NCI-H2081 treated with DMSO at 0.1 percent for 48 hours (cell line): ENCODE measurements at regions not wholly inside any gene's neighbourhood (a gene's known extent, or its start where the extent isn't known, plus 50 kb on each side); places are given as distances from the start of the nearest gene placed in this dataset.

ENCODE experiments used
- DNase-seq: peaks from one replicate; lab custom pipeline; 2025; lab: John Stamatoyannopoulos, UW

GRCh38 chr2:177063331-177063730, 149.3 kb upstream of the HNRNPA3 start:
- DNase-seq, result no peak

DNA sequence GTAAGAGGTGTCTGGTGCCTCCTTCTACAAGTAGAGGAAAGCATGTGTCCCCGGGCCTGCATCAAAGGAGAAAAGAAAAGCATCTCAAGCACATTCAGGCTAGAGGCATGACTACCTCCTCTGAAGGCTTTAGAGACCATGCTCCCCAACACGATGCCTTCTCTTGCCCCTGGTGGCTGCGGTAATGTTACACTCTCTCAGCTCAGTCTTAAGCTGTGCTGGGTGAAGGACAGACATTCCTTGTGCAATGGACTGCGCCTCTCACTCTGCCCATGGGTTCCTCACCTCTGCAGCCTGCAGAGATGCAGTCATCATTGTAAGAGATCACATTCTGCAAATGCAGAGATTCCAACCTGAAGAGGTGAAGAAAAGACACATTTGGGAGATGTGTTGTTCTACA, 148.2 kb upstream of the HNRNPA3 start:
- no peak for DNase-seq

GRCh38 chr2:177068967-177069366, 143.6 kb upstream of the HNRNPA3 start:
- DNase-seq, result no peak

DNA sequence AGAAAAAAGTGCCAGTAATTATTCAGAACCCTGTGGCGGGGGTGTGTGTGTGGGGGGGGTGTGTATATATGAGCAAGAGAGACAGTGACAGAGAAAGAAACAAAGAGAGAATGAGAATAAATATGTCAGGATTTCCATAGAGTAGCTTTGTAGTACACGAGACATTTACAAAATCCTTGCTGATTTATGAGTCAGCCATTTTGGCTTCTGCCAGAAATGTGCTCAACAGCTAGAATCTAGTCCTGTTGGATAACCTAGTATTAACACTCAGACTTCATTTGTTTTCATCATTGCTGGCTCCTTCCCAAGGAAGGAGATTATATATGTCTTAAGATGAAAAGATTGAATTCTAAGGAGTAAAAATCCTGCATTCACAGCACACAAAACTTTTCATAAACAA, 140.5 kb upstream of the HNRNPA3 start:
- DNase-seq, result no peak

- no peak for DNase-seq
Observed at GRCh38 chr2:177073611-177074010, 139.0 kb upstream of the HNRNPA3 start.

DNA sequence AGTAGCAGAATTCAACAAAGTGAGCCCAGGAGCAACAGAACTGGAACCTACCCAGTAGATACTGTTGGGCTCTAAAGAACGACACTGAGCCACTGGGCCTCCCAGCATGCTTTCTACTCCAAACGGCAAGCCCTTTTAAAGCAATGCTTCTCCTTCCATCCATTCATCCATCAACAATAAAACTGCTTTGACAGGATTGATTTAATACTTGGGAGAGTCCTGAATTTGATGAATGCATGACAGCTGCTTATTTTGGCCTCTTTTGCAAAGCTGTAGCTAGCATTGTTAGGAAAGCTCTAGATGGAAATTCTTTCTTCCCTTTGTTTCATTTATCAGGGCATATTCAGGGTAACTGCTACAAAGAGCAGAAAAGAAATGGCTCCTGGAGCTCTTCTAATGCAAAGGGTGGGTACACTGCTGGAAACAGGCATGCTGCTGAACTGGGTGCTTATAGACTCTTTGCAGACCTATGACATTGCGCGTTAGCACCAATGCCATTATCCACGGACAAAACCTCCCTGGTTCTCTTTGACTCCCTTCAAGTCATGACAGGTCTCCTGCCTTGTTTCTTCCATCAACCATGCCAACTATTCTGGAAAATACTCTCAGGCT, 138.4 kb upstream of the HNRNPA3 start:
- no peak for DNase-seq

DNA sequence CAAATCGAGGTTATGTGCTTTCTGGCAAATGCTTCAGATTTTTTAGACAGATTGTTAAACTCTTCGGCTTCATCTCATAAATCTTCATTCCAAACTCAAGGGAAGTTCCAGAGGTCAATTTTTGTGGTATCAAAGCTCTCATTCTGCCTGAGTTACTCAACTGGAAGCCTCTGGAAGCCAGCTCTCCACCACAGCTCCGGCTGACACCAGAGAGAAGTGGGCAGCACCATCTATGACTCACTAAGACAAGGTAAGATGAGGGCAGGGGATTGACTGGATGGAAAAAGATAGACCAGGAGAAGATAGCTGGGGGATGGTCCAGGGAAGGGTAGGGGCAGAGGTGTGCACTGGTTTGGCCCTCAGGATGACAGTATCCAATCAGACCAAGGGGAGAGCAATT, 137.3 kb upstream of the HNRNPA3 start:
- no peak for DNase-seq

GRCh38 chr2:177076636-177077179, 135.9 kb upstream of the HNRNPA3 start:
- no peak for DNase-seq

DNA sequence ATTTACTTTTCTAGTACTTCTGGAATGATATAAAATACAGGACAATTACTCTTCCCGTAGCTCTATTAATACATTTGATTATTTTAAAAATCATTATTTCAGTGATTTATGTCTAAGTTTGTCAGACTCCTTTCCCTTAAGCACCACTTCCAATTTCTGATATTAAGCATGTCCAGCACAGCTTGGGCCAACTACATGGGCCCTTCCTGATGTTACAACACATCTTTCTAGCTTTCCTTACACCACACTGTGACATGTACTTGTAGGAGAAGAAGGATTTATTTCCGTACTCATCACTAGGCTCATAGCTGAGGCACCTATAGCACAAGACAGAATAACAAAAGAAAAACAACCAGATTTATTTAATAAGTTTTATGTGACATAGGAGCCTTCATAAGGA, 134.8 kb upstream of the HNRNPA3 start:
- DNase-seq, result no peak

DNA sequence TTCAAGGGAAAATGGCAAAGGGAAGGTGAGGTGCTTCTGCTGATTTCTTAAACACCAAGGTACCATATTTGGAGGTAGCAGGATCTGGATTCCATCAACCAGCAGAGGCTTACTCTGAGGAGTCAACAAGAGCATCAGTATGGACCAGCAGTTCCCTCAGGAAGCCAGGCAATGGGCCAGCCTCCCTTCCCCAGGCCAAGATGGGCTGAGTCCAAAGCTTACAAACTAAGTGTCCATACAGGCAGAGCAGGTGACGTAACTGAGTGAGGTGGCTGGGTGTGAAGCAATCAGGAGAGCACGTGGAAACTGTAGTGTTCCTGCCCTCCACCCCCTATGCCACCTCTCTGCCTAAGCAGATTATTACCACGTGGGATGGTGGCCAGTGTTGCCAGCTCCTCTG, 134.2 kb upstream of the HNRNPA3 start:
- no peak for DNase-seq

DNA sequence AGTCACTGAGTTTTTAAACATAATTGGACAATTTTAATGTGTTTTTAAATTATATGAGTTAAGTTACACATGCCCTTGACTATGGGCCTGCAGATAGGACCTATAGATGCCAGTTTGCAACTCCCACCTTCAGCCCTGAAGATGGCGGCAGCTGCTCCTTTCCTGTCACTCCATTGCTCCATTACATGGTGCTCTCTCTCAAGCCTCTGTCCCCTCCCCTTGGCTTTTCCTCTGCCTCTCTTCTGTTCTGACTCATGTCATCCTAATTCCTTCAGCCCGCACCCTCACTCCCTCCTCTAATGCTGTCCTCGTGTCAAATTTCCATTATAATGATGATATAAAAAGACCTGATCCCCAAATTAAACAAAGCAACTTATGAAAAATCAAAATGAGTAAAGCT, 133.7 kb upstream of the HNRNPA3 start:
- no peak for DNase-seq

GRCh38 chr2:177080746-177081284, 131.8 kb upstream of the HNRNPA3 start:
- no peak for DNase-seq

DNA sequence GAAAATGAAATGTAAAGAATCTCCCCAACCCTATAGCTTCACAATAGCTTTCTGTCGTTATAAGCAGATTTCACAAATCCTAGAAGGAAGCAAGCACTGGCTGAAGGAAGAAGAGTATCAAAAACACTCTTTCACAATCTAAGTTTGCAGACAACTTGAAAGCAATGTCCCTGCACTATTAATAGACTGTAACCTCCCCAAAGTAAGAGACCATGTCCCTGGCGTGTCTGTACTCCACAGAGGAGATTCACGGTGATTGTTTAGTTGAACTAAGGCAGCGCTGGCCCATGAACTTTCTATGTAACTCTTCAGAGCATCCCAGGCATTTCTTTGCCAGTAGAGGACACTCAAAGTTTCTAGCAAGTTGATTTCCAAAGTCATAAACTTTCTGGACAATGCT, 128.0 kb upstream of the HNRNPA3 start:
- DNase-seq, result no peak

DNA sequence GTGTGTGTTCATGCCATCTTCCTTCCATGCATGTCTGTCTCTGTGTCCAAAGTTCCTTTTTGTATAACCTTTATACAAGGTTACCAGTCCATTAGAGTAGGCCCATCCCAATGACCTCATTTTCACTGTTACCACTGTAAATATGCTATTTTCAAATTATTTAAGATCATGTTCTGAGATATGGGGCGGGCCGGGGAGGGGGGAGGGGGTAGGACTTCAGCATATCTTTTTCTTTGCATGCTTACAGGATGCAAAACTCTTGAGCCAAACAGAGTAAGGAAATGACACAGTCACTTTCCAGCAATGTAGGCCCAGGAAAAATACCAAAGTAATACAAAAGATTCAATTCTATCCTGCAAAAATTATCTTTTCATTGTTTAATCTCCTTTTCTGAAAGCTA, 124.1 kb upstream of the HNRNPA3 start:
- no peak for DNase-seq

DNA sequence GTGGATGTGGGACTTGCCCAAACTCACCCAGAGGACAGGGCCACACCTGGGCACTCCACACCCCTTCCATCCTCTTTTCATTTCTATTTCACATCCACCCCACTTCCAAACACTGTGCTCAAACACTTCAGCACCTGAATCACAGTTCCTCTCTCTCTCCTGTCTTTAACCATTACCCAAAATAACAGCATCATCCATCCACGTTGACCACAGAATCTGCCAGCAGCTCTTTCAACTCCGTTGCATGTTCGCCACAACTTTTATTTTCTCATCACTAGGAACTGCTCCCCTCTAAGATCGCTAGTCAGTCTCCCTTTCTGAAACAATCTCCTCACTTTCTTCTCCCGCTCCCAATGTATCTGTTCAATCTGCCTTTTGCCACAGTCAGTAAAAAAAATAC, 121.6 kb upstream of the HNRNPA3 start:
- no peak for DNase-seq

DNA sequence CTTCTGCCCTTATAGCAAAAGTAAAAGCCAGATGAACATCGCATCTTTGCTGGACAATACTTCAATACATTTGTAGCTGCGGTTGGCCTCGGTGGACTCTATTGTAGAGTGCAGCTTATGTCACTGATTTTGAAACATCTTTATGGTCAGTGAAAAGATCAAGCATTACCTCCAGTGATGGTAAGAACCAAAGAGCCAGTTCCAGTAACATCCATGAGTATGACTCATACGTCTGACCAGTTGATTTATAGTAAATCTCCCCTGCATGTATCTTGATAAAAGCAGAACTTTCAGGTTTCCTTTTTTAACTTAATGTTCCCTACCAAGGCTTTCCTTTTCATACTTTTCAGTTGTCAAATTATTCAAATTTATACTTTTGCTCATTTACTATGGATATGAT, 119.2 kb upstream of the HNRNPA3 start:
- DNase-seq, result no peak

DNA sequence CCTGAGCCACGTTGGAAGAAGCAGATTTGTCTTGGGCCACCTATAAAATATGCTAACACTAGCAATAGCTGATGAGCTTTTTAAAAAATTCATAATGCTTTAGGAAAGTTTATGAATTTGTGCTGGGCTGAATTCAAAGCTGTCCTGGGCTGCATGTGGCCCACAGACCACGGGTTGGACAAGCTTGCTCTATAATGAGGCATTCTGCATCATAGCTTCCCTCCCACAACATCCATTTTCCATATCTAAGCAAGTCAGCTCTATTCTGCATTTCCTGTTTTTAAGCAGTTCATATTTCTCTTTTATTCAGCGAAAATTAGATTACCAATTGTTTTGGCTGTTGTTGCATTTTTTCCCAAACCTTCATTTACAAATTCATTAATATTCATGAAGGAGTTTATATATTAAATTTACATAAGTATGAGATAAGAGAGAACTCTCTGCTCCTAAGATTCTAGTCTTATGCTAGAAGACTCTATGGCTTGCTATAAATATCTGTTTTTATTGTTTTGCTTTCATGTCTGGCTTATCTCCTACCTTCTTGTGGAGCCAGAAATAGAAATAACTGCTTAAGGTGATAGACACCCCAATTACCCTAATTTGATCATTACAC, 114.5 kb upstream of the HNRNPA3 start:
- DNase-seq, result no peak

DNA sequence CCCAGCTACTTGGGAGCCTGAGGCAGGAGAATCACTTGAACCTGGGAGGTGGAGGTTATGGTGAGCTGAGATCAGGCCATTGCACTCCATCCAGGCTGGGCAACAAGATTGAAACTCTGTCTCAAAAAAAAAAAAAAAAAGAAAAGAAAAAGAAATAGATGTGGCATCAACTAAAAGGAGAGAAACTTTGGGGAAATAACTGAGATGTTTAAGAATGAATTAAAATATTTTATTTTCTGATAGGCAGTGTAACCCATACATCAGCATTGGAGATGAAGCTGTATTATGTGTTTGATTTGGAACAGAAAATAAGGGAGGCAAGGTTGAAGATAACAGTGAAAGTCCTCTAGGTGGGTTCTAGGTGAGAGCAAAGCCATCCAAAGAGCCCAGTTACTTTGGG, 110.7 kb upstream of the HNRNPA3 start:
- DNase-seq, result no peak

GRCh38 chr2:177106212-177106611, 106.4 kb upstream of the HNRNPA3 start:
- no peak for DNase-seq

DNA sequence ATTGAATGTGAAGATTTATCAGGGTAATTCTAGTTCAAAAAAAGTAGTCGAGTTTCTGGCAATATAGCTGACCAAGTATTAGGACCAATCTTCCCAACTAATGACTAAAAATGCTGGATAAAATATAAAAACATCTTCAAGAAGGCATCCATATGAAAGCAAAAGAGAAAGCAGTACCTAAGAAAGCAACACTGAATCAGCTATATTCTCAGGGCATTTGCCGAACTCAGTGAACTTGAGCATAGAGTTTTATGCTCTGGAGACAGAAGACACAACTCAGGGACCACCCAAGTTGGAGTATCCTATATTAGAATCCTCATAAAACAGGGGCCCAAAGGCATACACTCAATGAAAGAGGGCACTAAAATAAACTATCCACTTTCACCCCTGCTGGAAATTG, 103.7 kb upstream of the HNRNPA3 start:
- no peak for DNase-seq

DNA sequence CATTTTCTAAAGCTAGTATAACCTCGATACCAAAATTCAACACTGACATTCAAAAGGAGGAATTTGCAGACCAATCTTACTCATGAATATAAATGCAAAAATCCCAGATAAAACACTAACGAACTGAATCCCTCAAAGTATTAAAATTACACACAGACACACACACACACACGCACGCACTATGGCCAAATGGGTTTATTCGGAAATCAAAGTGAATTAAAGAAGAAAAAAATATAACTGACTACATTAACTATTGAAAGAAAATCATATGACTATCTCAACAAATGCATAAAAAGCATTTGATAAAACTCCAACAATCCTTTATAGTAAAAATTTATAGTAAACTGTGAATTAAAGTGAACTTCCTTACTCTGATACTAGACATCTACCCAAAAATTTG, 97.9 kb upstream of the HNRNPA3 start:
- DNase-seq, result no peak

- no peak for DNase-seq
Observed at GRCh38 chr2:177117755-177118154, 94.8 kb upstream of the HNRNPA3 start.

DNA sequence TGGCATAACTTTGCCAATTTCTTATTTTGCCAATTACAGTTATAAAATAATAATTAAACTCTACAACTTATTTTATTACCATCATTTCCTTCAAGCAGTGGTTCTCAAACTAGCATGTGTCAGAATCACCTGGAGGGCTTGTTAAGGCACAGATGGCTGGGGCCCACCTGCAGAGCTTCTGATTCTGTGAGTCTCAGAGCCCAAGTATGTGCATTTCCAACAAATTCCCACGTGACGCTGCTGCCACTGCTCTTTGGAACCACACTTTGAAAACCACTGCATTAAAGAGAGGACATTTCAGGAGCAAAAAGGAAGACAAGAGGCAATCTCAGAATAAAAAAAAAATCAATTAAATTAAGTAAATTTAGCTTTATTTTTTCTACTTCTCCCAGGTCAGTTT, 94.0 kb upstream of the HNRNPA3 start:
- no peak for DNase-seq

DNA sequence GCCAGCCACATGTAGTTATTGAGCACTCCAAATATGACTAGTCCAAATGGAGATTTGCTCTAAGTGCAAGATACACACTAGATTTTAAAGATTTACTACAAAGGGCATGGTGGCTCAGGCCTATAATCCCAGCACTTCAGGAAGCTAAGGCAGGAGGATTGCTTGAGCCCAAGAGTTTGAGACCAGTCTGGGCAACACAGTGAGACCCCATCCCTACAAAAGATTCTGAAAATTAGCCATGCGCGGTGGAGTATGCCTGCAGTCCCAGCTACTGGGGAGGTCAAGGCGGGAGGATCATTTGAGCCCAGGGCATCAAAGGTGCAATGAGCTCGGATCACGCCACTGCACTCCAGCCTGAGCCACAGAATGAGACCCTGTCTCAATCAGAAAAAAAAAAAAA, 93.5 kb upstream of the HNRNPA3 start:
- no peak for DNase-seq
